ENCODE measurements at regions not wholly inside any gene's neighbourhood (a gene's known extent, or its start where the extent isn't known, plus 50 kb on each side); places are given as distances from the start of the nearest gene placed in this dataset.

GRCh38 chr3:106255870-106256248 is 387.0 kb upstream of the CBLB start:
- H3K27ac Mint-ChIP-seq = no peak overlapping the region
- H3K4me1 Mint-ChIP-seq = no peaks in the 10 kb centered on the region
- no peaks in the 10 kb centered on the region for H3K4me1 ChIP-seq
- peak overlapping the region; percentile 82 for H2AFZ ChIP-seq (replicated peaks)
- TF ChIP-seq EZH2 (IDR thresholded peaks at IDR 0.05) (no peak), EZH2phosphoT487 (IDR thresholded peaks at IDR 0.05) (no peak), CTCF (IDR thresholded peaks at IDR 0.05) (no peak)
- no peak overlapping the region for H3K4me3 ChIP-seq
- H4K20me1 ChIP-seq (ENCODE audit: low read depth) = no peaks in the 10 kb centered on the region
- H3K4me2 ChIP-seq = no peak overlapping the region
- peaks cover 4% of the 10 kb centered on the region for H3K36me3 Mint-ChIP-seq
- no peaks in the 10 kb centered on the region for H3K9me3 ChIP-seq (ENCODE audit: low read depth)
- H3K27ac ChIP-seq = no peak overlapping the region
- H3K9me3 Mint-ChIP-seq = peaks cover 14% of the 10 kb centered on the region
- H3K27me3 Mint-ChIP-seq (ENCODE audit: insufficient read depth, low read depth) = peaks cover 9% of the 10 kb centered on the region
- no peaks in the 10 kb centered on the region for H3K36me3 ChIP-seq
- H3F3A ChIP-seq (ENCODE audit: low read depth) = no peaks in the 10 kb centered on the region
- no peak overlapping the region for H3K9ac ChIP-seq
- H3K27me3 ChIP-seq = no peaks in the 10 kb centered on the region
- DNase-seq (ENCODE audit: low spot score) = no peak
- H3K79me2 ChIP-seq (ENCODE audit: low read depth) = no peaks in the 10 kb centered on the region
- H3K4me3 Mint-ChIP-seq = no peak overlapping the region

- no peak for TF ChIP-seq CTCF (IDR thresholded peaks at IDR 0.05)
- TF ChIP-seq EZH2 (IDR thresholded peaks at IDR 0.05) = no peak
- no peak for TF ChIP-seq EZH2phosphoT487 (IDR thresholded peaks at IDR 0.05)
- Mint-ChIP-seq H3K4me1 (no peaks in the 10 kb centered on the region), H3K4me3 (no peak overlapping the region), H3K9me3 (peaks cover 13% of the 10 kb centered on the region), H3K27ac (peak overlapping the region; percentile 33), H3K27me3 (ENCODE audit: insufficient read depth, low read depth) (peaks cover 7% of the 10 kb centered on the region), H3K36me3 (peaks cover 3% of the 10 kb centered on the region)
- H3K9ac ChIP-seq = no peak overlapping the region
- no peaks in the 10 kb centered on the region for H3K27me3 ChIP-seq
- peak overlapping the region; percentile 82 for H2AFZ ChIP-seq (replicated peaks)
- no peaks in the 10 kb centered on the region for H3F3A ChIP-seq (ENCODE audit: low read depth)
- no peaks in the 10 kb centered on the region for H3K9me3 ChIP-seq (ENCODE audit: low read depth)
- no peaks in the 10 kb centered on the region for H3K4me1 ChIP-seq
- H3K4me2 ChIP-seq = no peak overlapping the region
- DNase-seq (ENCODE audit: low spot score) = no peak
- no peaks in the 10 kb centered on the region for H3K79me2 ChIP-seq (ENCODE audit: low read depth)
- no peaks in the 10 kb centered on the region for H3K36me3 ChIP-seq
- H3K27ac ChIP-seq = no peak overlapping the region
- H3K4me3 ChIP-seq = no peak overlapping the region
- H4K20me1 ChIP-seq (ENCODE audit: low read depth) = no peaks in the 10 kb centered on the region
Measured at GRCh38 chr3:106256249-106256957, 387.6 kb upstream of the CBLB start.

- Histone ChIP-seq H3K4me1 (no peaks in the 10 kb centered on the region), H3K79me2 (ENCODE audit: low read depth) (no peaks in the 10 kb centered on the region), H3K27me3 (no peaks in the 10 kb centered on the region), H2AFZ (replicated peaks) (no peak overlapping the region), H3K27ac (no peak overlapping the region), H3K4me2 (no peak overlapping the region), H3K9me3 (ENCODE audit: low read depth) (no peaks in the 10 kb centered on the region), H4K20me1 (ENCODE audit: low read depth) (no peaks in the 10 kb centered on the region), H3K36me3 (no peaks in the 10 kb centered on the region), H3K4me3 (no peak overlapping the region), H3F3A (ENCODE audit: low read depth) (no peaks in the 10 kb centered on the region), H3K9ac (no peak overlapping the region)
- no peaks in the 10 kb centered on the region for H3K36me3 Mint-ChIP-seq
- no peak overlapping the region for H3K4me3 Mint-ChIP-seq
- DNase-seq (ENCODE audit: low spot score) = no peak
- H3K27ac Mint-ChIP-seq = no peak overlapping the region
- H3K4me1 Mint-ChIP-seq = no peaks in the 10 kb centered on the region
- TF ChIP-seq CTCF (IDR thresholded peaks at IDR 0.05) = no peak
- no peak for TF ChIP-seq EZH2phosphoT487 (IDR thresholded peaks at IDR 0.05)
- no peak for TF ChIP-seq EZH2 (IDR thresholded peaks at IDR 0.05)
- H3K27me3 Mint-ChIP-seq (ENCODE audit: insufficient read depth, low read depth) = peaks cover 4% of the 10 kb centered on the region
- peaks cover 8% of the 10 kb centered on the region for H3K9me3 Mint-ChIP-seq
Measured at GRCh38 chr3:106257172-106257571, 388.4 kb upstream of the CBLB start.

All from neural progenitor cell (in vitro differentiated cells).